ENCODE measurements at regions not wholly inside any gene's neighbourhood (a gene's known extent, or its start where the extent isn't known, plus 50 kb on each side); places are given as distances from the start of the nearest gene placed in this dataset.

GRCh38 chr5:167123126-167123525, 1168.3 kb upstream of the WWC1 start:
- Histone ChIP-seq H3K27ac (ENCODE audit: insufficient read depth, low read depth, low read length) (no peak overlapping the region), H3K79me2 (ENCODE audit: control insufficient read depth, insufficient read depth, low read length) (no peaks in the 10 kb centered on the region), H4K20me1 (replicated peaks; ENCODE audit: control insufficient read depth, extremely low read depth, insufficient read depth, low read length) (no peaks in the 10 kb centered on the region), H3K4me1 (ENCODE audit: control insufficient read depth, extremely low read depth, insufficient read depth, low read length) (no peaks in the 10 kb centered on the region), H3K4me3 (replicated peaks in 1 of 3; ENCODE audit: insufficient read depth in 1 of 3, low read depth in 1 of 3, low read length in 3 of 3) (no peak overlapping the region), H3K4me2 (ENCODE audit: insufficient read depth, low read length) (no peak overlapping the region), H3K36me3 (ENCODE audit: control insufficient read depth in 2 of 2, extremely low read depth in 1 of 2, insufficient read depth in 2 of 2, low read length in 2 of 2) (no peaks in the 10 kb centered on the region), H2AFZ (ENCODE audit: low read depth, low read length) (no peak overlapping the region), H3K27me3 (ENCODE audit: control insufficient read depth in 2 of 2, insufficient read depth in 2 of 2, low read length in 2 of 2) (no peaks in the 10 kb centered on the region), H3K9me1 (replicated peaks; ENCODE audit: control insufficient read depth, extremely low read depth, insufficient read depth, low read length) (no peaks in the 10 kb centered on the region), H3K9me3 (replicated peaks; ENCODE audit: control insufficient read depth, insufficient read depth, low read length) (peaks cover 2% of the 10 kb centered on the region), H3K9ac (replicated peaks; ENCODE audit: extremely low read depth, insufficient read depth, low read length) (no peak overlapping the region)
- BruUV-seq (replicated peaks) = no TSS peak
- dilution Hi-C loops (cut with MboI; ENCODE audit: extremely low pct_ligation_motif_present, low sequenced_read_pairs) = no loop called here
- peak; percentile 4 for FAIRE-seq
- ChIA-PET CTCF (no interaction called here), POLR2A (no interaction called here)
- intact Hi-C loops (cut with micrococcal nuclease) = no loop called here
- TF ChIP-seq POLR2AphosphoS5 (IDR thresholded peaks at IDR 0.05; ENCODE audit: insufficient read depth, low read depth, low read length) = no peak
- TF ChIP-seq JUN (IDR thresholded peaks at IDR 0.05; ENCODE audit: borderline replicate concordance, insufficient read depth, insufficient read length, low read depth) = no peak
- TF ChIP-seq MYC (IDR thresholded peaks at IDR 0.05; ENCODE audit: low read depth, low read length) = no peak
- no peak for TF ChIP-seq EZH2 (IDR thresholded peaks at IDR 0.05; ENCODE audit: borderline replicate concordance, low read depth, low read length, severe bottlenecking)
- no peak for TF ChIP-seq FOS (IDR thresholded peaks at IDR 0.05; ENCODE audit: borderline replicate concordance, insufficient read depth, low read length)
- TF ChIP-seq POLR2A (IDR thresholded peaks at IDR 0.05; ENCODE audit: low read depth, low read length) = no peak
- no peak for TF ChIP-seq GATA2 (IDR thresholded peaks at IDR 0.05; ENCODE audit: insufficient read depth, insufficient read length, low read depth, low read length)
- TF ChIP-seq MAX (IDR thresholded peaks at IDR 0.05; ENCODE audit: insufficient read depth, insufficient read length) = no peak
- TF ChIP-seq CTCF (IDR thresholded peaks at IDR 0.05; ENCODE audit: extremely low read depth in 1 of 2, insufficient read depth in 1 of 2, low read depth in 1 of 2, low read length in 2 of 2) = no peak
- no peak for DNase-seq (ENCODE audit: low read depth, low spot score)

All from endothelial cell of umbilical vein (primary cell).